PFSK-1 (cell line): ENCODE measurements at regions not wholly inside any gene's neighbourhood (a gene's known extent, or its start where the extent isn't known, plus 50 kb on each side); places are given as distances from the start of the nearest gene placed in this dataset.

Experiments used
- FOXP2 ChIP-seq: optimal IDR thresholded peaks from 2 replicates; pipeline ENCODE3; 2011; ENCODE audit warnings: borderline replicate concordance, control low read depth, inconsistent platforms; ENCODE audit not compliant: insufficient read depth; ENCODE audit errors: extremely low read length, extremely low read depth
- POLR2AphosphoS5 ChIP-seq: IDR thresholded peaks from 2 replicates; pipeline ENCODE4 v1.6.1; 2012; ENCODE audit warnings: low read depth, mild to moderate bottlenecking, control low read depth, low read length, moderate library complexity
- REST ChIP-seq, 2 experiments: IDR thresholded peaks; 2 replicates each; pipeline versions ENCODE4 v1.6.1 to v1.8.0; 2011 to 2012; ENCODE audit warnings: low read depth in 2 of 2, low read length in 2 of 2, control low read depth in 1 of 2, inconsistent platforms in 1 of 2, mild to moderate bottlenecking in 1 of 2, moderate library complexity in 1 of 2; ENCODE audit not compliant: insufficient read depth in 1 of 2
- SIN3A ChIP-seq: IDR thresholded peaks from 2 replicates; pipeline ENCODE4 v1.6.1; 2012; ENCODE audit warnings: mild to moderate bottlenecking, low read length, moderate library complexity, borderline replicate concordance; ENCODE audit not compliant: insufficient read depth
- TAF1 ChIP-seq: IDR thresholded peaks from 2 replicates; pipeline ENCODE4 v1.6.1; 2012; ENCODE audit warnings: low read length, control low read depth, borderline replicate concordance; ENCODE audit not compliant: insufficient read depth

- TF ChIP-seq POLR2AphosphoS5 (no peak), TAF1 (no peak), SIN3A (no peak), REST (IDR thresholded peaks at IDR 0.05; ENCODE audit: insufficient read depth in 1 of 2, low read depth in 2 of 2, low read length in 2 of 2) (no peak), FOXP2 (no peak)
Observed at GRCh38 chr5:74179179-74179578, 461.3 kb downstream of the ENC1 start.
